ENCODE measurements at regions not wholly inside any gene's neighbourhood (a gene's known extent, or its start where the extent isn't known, plus 50 kb on each side); places are given as distances from the start of the nearest gene placed in this dataset.

GRCh38 chr6:53446151-53446550 lies 97.4 kb upstream of the ELOVL5 start:
- Mint-ChIP-seq H3K36me3 (peaks cover 2% of the 10 kb centered on the region), H3K4me3 (no peak overlapping the region)

GRCh38 chr6:53441761-53442160 lies 93.0 kb upstream of the ELOVL5 start:
- no peak overlapping the region for H3K4me3 Mint-ChIP-seq
- no peak overlapping the region for H3K27ac Mint-ChIP-seq

More at GRCh38 chr6:53446151-53446550, 97.4 kb upstream of the ELOVL5 start:
- Mint-ChIP-seq H3K9me3 (peaks cover 5% of the 10 kb centered on the region), H3K4me1 (peaks cover 9% of the 10 kb centered on the region), H3K27ac (no peak overlapping the region), H3K27me3 (no peaks in the 10 kb centered on the region)
- ATAC-seq (ENCODE audit: low read depth), result no peak
- DNase-seq (ENCODE audit: low spot score in 2 of 2), result no peak

GRCh38 chr6:53441035-53441493 lies 92.3 kb upstream of the ELOVL5 start:
- H3K36me3 Mint-ChIP-seq, result no peaks in the 10 kb centered on the region
- ATAC-seq (ENCODE audit: low read depth) (no peak), DNase-seq (ENCODE audit: low spot score in 2 of 2) (no peak)
- no peaks in the 10 kb centered on the region for H3K27me3 Mint-ChIP-seq
- no peak overlapping the region for H3K4me3 Mint-ChIP-seq
- no peaks in the 10 kb centered on the region for H3K9me3 Mint-ChIP-seq
- H3K4me1 Mint-ChIP-seq, result peaks cover 26% of the 10 kb centered on the region
- H3K27ac Mint-ChIP-seq, result no peak overlapping the region

More at GRCh38 chr6:53441761-53442160, 93.0 kb upstream of the ELOVL5 start:
- no peak for ATAC-seq (ENCODE audit: low read depth)
- DNase-seq (ENCODE audit: low spot score in 2 of 2), result no peak
- Mint-ChIP-seq H3K9me3 (no peaks in the 10 kb centered on the region), H3K4me1 (peaks cover 26% of the 10 kb centered on the region), H3K36me3 (no peaks in the 10 kb centered on the region), H3K27me3 (no peaks in the 10 kb centered on the region)

GRCh38 chr6:53440336-53440945 lies 91.7 kb upstream of the ELOVL5 start:
- Mint-ChIP-seq H3K27me3 (no peaks in the 10 kb centered on the region), H3K4me1 (peaks cover 22% of the 10 kb centered on the region), H3K27ac (no peak overlapping the region), H3K36me3 (no peaks in the 10 kb centered on the region), H3K9me3 (no peaks in the 10 kb centered on the region), H3K4me3 (no peak overlapping the region)
- ATAC-seq (ENCODE audit: low read depth) (no peak), DNase-seq (ENCODE audit: low spot score in 2 of 2) (no peak)

GRCh38 chr6:53439556-53439955 lies 90.8 kb upstream of the ELOVL5 start:
- no peak for DNase-seq (ENCODE audit: low spot score in 2 of 2)
- Mint-ChIP-seq H3K27me3 (no peaks in the 10 kb centered on the region), H3K4me1 (peaks cover 22% of the 10 kb centered on the region), H3K9me3 (no peaks in the 10 kb centered on the region), H3K4me3 (no peak overlapping the region), H3K27ac (no peak overlapping the region), H3K36me3 (no peaks in the 10 kb centered on the region)
- ATAC-seq (ENCODE audit: low read depth), result no peak

GRCh38 chr6:53437557-53438202 lies 88.9 kb upstream of the ELOVL5 start:
- no peak overlapping the region for H3K27ac Mint-ChIP-seq
- no peaks in the 10 kb centered on the region for H3K9me3 Mint-ChIP-seq
- H3K4me1 Mint-ChIP-seq, result peaks cover 25% of the 10 kb centered on the region
- H3K27me3 Mint-ChIP-seq, result no peaks in the 10 kb centered on the region
- H3K36me3 Mint-ChIP-seq, result no peaks in the 10 kb centered on the region
- peak in 1 of 2 donors; percentile 31 for DNase-seq (ENCODE audit: low spot score in 2 of 2)
- no peak overlapping the region for H3K4me3 Mint-ChIP-seq
- ATAC-seq (ENCODE audit: low read depth), result peak; percentile 65

GRCh38 chr6:53436526-53437303 lies 88.0 kb upstream of the ELOVL5 start:
- H3K27me3 Mint-ChIP-seq, result no peaks in the 10 kb centered on the region
- H3K4me1 Mint-ChIP-seq, result peaks cover 28% of the 10 kb centered on the region
- H3K36me3 Mint-ChIP-seq, result no peaks in the 10 kb centered on the region
- no peak for DNase-seq (ENCODE audit: low spot score in 2 of 2)
- H3K4me3 Mint-ChIP-seq, result no peak overlapping the region
- H3K27ac Mint-ChIP-seq, result no peak overlapping the region
- H3K9me3 Mint-ChIP-seq, result no peaks in the 10 kb centered on the region
- no peak for ATAC-seq (ENCODE audit: low read depth)

GRCh38 chr6:53433951-53434285 lies 85.2 kb upstream of the ELOVL5 start:
- ATAC-seq (ENCODE audit: low read depth) (no peak), DNase-seq (ENCODE audit: low spot score in 2 of 2) (no peak)
- no peaks in the 10 kb centered on the region for H3K36me3 Mint-ChIP-seq
- H3K4me1 Mint-ChIP-seq, result peaks cover 26% of the 10 kb centered on the region
- H3K9me3 Mint-ChIP-seq, result no peaks in the 10 kb centered on the region
- no peak overlapping the region for H3K27ac Mint-ChIP-seq
- H3K4me3 Mint-ChIP-seq, result no peak overlapping the region
- no peaks in the 10 kb centered on the region for H3K27me3 Mint-ChIP-seq

- H3K27ac Mint-ChIP-seq, result no peak overlapping the region
Observed at GRCh38 chr6:53433261-53433950, 84.7 kb upstream of the ELOVL5 start.

GRCh38 chr6:53432318-53433161 lies 83.8 kb upstream of the ELOVL5 start:
- H3K4me1 Mint-ChIP-seq, result peaks cover 22% of the 10 kb centered on the region
- H3K36me3 Mint-ChIP-seq, result no peaks in the 10 kb centered on the region
- H3K9me3 Mint-ChIP-seq, result no peaks in the 10 kb centered on the region
- H3K27ac Mint-ChIP-seq, result no peak overlapping the region
- no peak for DNase-seq (ENCODE audit: low spot score in 2 of 2)
- H3K4me3 Mint-ChIP-seq, result no peak overlapping the region
- H3K27me3 Mint-ChIP-seq, result no peaks in the 10 kb centered on the region
- no peak for ATAC-seq (ENCODE audit: low read depth)

More at GRCh38 chr6:53433261-53433950, 84.7 kb upstream of the ELOVL5 start:
- H3K4me1 Mint-ChIP-seq, result peaks cover 26% of the 10 kb centered on the region
- no peaks in the 10 kb centered on the region for H3K36me3 Mint-ChIP-seq
- H3K9me3 Mint-ChIP-seq, result no peaks in the 10 kb centered on the region
- H3K27me3 Mint-ChIP-seq, result no peaks in the 10 kb centered on the region
- DNase-seq (ENCODE audit: low spot score in 2 of 2) (no peak), ATAC-seq (ENCODE audit: low read depth) (no peak)
- H3K4me3 Mint-ChIP-seq, result no peak overlapping the region

- no peaks in the 10 kb centered on the region for H3K27me3 Mint-ChIP-seq
- H3K27ac Mint-ChIP-seq, result peak overlapping the region; percentile 29
- no peaks in the 10 kb centered on the region for H3K9me3 Mint-ChIP-seq
- ATAC-seq (ENCODE audit: low read depth) (no peak), DNase-seq (ENCODE audit: low spot score in 2 of 2) (no peak)
- H3K36me3 Mint-ChIP-seq, result no peaks in the 10 kb centered on the region
- peaks cover 20% of the 10 kb centered on the region for H3K4me1 Mint-ChIP-seq
- no peak overlapping the region for H3K4me3 Mint-ChIP-seq
Observed at GRCh38 chr6:53431704-53432103, 83.0 kb upstream of the ELOVL5 start.

- ATAC-seq (ENCODE audit: low read depth) (no peak), DNase-seq (ENCODE audit: low spot score in 2 of 2) (no peak)
- H3K27ac Mint-ChIP-seq, result no peak overlapping the region
- peaks cover 30% of the 10 kb centered on the region for H3K4me1 Mint-ChIP-seq
- H3K4me3 Mint-ChIP-seq, result no peak overlapping the region
- H3K27me3 Mint-ChIP-seq, result no peaks in the 10 kb centered on the region
- H3K36me3 Mint-ChIP-seq, result no peaks in the 10 kb centered on the region
- no peaks in the 10 kb centered on the region for H3K9me3 Mint-ChIP-seq
Observed at GRCh38 chr6:53429401-53429800, 80.7 kb upstream of the ELOVL5 start.

GRCh38 chr6:53428886-53429285 lies 80.1 kb upstream of the ELOVL5 start:
- Mint-ChIP-seq H3K9me3 (no peaks in the 10 kb centered on the region), H3K4me3 (no peak overlapping the region), H3K27ac (no peak overlapping the region), H3K27me3 (no peaks in the 10 kb centered on the region), H3K36me3 (no peaks in the 10 kb centered on the region), H3K4me1 (peaks cover 34% of the 10 kb centered on the region)
- DNase-seq (ENCODE audit: low spot score in 2 of 2) (no peak), ATAC-seq (ENCODE audit: low read depth) (no peak)

All from memory B cell (primary cell).